ENCODE measurements at regions not wholly inside any gene's neighbourhood (a gene's known extent, or its start where the extent isn't known, plus 50 kb on each side); places are given as distances from the start of the nearest gene placed in this dataset.

DNA sequence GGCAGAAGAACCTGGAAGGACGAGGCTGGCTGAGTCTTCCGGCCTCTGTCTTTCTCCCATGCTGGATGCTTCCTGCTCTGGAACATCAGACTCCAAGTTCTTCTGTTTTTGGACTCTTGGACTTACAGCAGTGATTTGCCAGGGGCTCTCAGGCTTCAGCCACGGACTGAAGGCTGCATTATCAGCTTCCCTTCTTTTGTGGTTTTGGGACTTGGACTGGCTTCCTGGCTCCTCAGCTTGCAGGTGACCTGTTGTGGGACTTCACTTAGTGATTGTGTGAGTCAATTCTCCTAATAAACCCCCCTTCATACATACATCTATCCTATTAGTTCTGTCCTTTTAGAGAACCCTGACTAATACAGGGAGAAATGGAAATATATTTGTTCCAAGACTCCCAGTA is 265.8 kb downstream of the PCDH18 start:
- Mint-ChIP-seq H3K36me3 (ENCODE audit: low read depth) (no peaks in the 10 kb centered on the region), H3K9me3 (no peaks in the 10 kb centered on the region), H3K27me3 (no peaks in the 10 kb centered on the region), H3K27ac (no peak overlapping the region), H3K4me1 (no peaks in the 10 kb centered on the region), H3K4me3 (no peak overlapping the region)
- CTCF ChIA-PET, result no interaction called here
- POLR2A ChIA-PET, result no interaction called here
- DNase-seq, result no peak

DNA sequence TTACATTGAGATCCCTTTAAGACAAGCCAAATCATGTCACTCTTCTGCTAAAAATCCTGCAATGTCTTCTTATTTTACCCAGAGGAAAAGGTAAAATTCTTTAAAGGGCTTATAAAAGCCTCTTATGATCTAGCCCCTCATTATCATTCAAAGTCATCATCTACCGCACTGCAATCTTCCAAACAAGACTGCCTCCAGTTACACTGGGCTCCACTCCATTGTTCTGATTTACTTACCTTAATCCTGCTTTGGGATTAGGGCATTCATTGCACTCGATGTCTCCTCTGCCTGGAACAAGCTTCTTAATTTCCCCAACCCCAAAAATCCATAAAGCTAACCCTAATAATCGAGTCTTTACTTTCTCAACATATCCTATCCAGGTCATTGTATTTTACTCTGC is 269.1 kb downstream of the PCDH18 start:
- Mint-ChIP-seq H3K4me3 (no peak overlapping the region), H3K4me1 (no peaks in the 10 kb centered on the region), H3K36me3 (ENCODE audit: low read depth) (no peaks in the 10 kb centered on the region), H3K27me3 (no peaks in the 10 kb centered on the region), H3K9me3 (no peaks in the 10 kb centered on the region), H3K27ac (no peak overlapping the region)
- CTCF ChIA-PET, result no interaction called here
- POLR2A ChIA-PET, result no interaction called here
- DNase-seq, result no peak

DNA sequence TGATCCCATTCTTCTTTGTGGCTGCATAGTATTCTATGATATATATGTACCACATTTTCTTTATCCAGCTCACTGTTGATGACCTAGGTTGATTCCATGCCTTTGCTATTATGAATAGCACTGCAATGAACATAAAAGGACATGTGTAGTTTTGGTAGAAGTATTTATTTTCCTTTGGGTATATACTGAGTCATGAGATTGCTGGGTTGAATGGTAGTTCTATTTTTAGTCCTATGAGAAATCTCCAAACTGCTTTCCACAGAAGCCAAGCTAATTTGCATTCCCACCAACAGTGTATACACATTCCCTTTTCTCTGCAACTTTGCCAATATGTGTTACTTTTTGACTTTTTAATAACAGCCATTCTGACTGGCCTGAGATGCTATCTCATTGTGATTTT is 278.3 kb downstream of the PCDH18 start:
- POLR2A ChIA-PET, result no interaction called here

DNA sequence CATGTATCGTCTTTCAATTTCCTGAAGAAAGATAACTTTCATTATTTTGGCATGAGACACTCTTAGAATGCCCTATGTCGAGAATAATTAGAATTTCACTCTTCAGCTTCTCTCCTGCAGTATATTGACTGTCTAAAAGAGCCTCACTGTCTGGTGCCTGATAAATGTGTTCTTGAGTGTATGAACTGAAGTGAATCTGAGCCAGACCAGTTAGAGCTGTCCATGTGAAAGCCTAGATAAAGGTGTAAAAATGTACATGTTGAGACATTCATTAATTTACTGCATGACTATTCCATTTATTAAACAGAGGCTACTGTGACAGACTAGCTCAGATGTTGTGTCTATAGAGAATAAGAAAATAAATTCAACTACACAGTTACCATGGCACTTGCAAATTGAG is 283.2 kb downstream of the PCDH18 start:
- no peaks in the 10 kb centered on the region for H3K36me3 Mint-ChIP-seq (ENCODE audit: low read depth)
- POLR2A ChIA-PET, result no interaction called here

More for the DNA sequence above, 278.3 kb downstream of the PCDH18 start:
- no peak for DNase-seq
- no peak overlapping the region for H3K27ac Mint-ChIP-seq
- H3K27me3 Mint-ChIP-seq, result no peaks in the 10 kb centered on the region
- no peaks in the 10 kb centered on the region for H3K4me1 Mint-ChIP-seq
- peaks cover 3% of the 10 kb centered on the region for H3K9me3 Mint-ChIP-seq
- no peak overlapping the region for H3K4me3 Mint-ChIP-seq
- H3K36me3 Mint-ChIP-seq (ENCODE audit: low read depth), result no peaks in the 10 kb centered on the region
- CTCF ChIA-PET, result no interaction called here

DNA sequence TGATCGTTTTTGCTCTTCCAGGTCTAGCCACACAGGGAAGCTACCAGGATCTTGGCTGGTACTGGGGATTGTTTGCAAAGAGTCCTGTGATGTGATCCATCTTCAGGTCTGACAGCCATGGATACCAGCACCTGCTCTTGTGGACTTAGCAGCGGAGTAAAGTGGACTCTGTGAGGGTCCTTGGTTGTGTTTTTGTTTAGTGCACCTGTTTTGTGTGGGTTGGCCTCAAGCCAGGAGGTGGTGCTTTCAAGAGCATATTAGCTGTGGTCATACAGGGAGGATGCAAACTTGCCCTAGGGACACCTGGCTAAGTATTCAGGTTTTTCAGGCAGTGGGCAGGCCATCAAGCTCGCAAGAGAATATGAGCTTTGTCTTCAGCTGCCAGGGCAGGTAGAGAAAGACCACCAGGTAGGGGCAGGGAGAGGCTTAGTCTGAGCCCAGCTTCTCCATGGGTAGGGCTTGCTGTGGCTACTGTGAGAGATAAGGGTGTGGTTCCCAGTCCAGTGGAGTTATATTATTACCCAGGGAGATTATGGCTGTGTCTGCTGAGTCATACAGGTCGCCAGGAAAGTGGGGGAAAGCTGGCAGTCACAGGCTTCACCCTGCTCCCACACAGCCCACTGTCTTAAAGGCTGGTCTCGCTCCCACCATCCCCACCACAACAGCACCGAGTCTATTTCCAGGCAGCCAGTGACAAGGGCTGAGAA is 293.7 kb downstream of the PCDH18 start:
- ChIA-PET POLR2A (no interaction called here), CTCF (no interaction called here)
- Mint-ChIP-seq H3K36me3 (ENCODE audit: low read depth) (no peaks in the 10 kb centered on the region), H3K4me3 (no peak overlapping the region), H3K4me1 (no peaks in the 10 kb centered on the region), H3K27me3 (no peaks in the 10 kb centered on the region), H3K27ac (no peak overlapping the region), H3K9me3 (no peaks in the 10 kb centered on the region)
- no peak for DNase-seq

More for the DNA sequence above, 283.2 kb downstream of the PCDH18 start:
- no peaks in the 10 kb centered on the region for H3K9me3 Mint-ChIP-seq
- H3K4me1 Mint-ChIP-seq, result no peaks in the 10 kb centered on the region
- H3K27me3 Mint-ChIP-seq, result no peaks in the 10 kb centered on the region
- CTCF ChIA-PET, result no interaction called here
- no peak overlapping the region for H3K4me3 Mint-ChIP-seq
- no peak overlapping the region for H3K27ac Mint-ChIP-seq
- DNase-seq, result no peak

DNA sequence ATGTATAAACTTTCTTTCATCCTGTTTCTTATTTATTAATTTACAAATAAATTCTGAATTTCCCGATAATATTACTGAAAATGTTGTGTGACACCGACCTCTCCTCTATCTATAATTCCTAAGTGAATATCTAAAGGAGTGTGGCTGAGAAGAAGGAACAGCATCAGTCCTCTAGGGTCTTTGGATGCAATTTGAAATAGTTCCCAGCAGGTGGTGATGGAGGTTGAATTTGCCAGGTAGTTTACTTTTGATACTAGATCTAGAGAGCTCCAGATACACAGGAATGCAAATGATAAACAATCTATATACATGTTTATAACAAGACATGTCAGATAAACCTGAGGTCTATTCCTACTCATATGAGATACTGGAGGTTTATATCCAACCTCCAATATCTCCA is 305.4 kb downstream of the PCDH18 start:
- H3K4me3 Mint-ChIP-seq, result no peak overlapping the region
- no peaks in the 10 kb centered on the region for H3K27me3 Mint-ChIP-seq
- H3K36me3 Mint-ChIP-seq (ENCODE audit: low read depth), result no peaks in the 10 kb centered on the region
- POLR2A ChIA-PET, result no interaction called here
- peaks cover 7% of the 10 kb centered on the region for H3K9me3 Mint-ChIP-seq
- CTCF ChIA-PET, result no interaction called here
- DNase-seq, result no peak
- H3K27ac Mint-ChIP-seq, result no peak overlapping the region
- H3K4me1 Mint-ChIP-seq, result no peaks in the 10 kb centered on the region

DNA sequence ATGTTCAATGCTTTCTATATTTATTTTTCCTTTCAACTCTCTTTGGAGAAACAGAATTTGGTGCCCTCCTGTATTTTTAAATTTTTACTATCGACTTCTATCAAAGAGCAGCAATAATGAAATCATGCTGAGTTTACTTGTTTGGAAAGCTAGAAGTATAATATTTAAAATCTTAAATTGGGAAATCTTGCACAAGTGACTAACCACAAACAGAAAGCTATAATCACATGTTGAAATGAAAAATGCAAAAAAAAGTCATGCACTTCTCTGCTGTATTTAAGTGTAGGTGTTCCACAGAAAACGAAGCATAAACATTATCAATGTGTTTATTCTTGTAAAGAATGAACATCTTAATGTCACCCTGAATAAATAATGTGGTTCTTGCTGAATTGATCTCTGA is 306.1 kb downstream of the PCDH18 start:
- no peaks in the 10 kb centered on the region for H3K4me1 Mint-ChIP-seq
- CTCF ChIA-PET, result no interaction called here
- POLR2A ChIA-PET, result no interaction called here
- H3K27ac Mint-ChIP-seq, result no peak overlapping the region
- no peaks in the 10 kb centered on the region for H3K27me3 Mint-ChIP-seq
- H3K4me3 Mint-ChIP-seq, result no peak overlapping the region
- no peak for DNase-seq
- peaks cover 8% of the 10 kb centered on the region for H3K9me3 Mint-ChIP-seq
- H3K36me3 Mint-ChIP-seq (ENCODE audit: low read depth), result no peaks in the 10 kb centered on the region

DNA sequence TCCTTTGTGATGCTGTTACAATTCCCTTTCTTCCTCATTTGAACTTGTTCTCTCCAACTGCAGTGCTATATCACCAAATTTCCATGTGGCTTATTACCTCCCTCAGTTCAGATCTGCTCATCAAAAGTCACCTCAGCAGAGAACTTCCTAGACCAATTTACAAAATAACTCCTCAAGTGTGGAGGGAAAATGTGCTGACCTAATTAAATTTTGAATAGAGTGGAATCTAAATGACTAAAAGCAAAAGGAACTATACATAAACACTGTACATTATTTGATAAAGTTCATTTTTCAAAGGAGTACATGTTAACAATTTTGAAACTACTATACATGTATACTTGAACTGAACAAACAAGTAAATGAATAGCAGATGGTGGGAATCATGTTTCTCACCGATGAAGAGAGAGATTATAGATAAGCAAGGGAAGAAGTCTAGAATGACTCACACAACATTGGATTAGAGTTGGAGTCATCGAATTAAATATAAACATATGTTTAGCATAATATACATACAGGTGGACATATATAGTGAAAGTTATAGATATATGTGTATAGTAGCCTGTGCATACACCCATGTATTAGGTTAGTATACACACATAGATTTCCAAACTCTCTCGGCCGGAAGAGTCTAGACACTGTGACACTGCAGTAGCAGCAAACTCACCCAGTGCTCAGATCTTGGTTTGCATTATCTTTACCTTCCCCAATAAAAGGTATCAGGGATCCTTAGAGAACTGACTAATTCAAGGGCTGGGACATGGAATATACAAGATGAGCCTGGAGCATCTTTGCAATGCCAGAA is 318.7 kb downstream of the PCDH18 start:
- H3K9me3 Mint-ChIP-seq, result no peaks in the 10 kb centered on the region
- H3K4me3 Mint-ChIP-seq, result no peak overlapping the region
- no peak for DNase-seq
- ChIA-PET POLR2A (no interaction called here), CTCF (no interaction called here)
- no peaks in the 10 kb centered on the region for H3K4me1 Mint-ChIP-seq
- no peaks in the 10 kb centered on the region for H3K27me3 Mint-ChIP-seq
- H3K27ac Mint-ChIP-seq, result no peak overlapping the region
- H3K36me3 Mint-ChIP-seq (ENCODE audit: low read depth), result no peaks in the 10 kb centered on the region

DNA sequence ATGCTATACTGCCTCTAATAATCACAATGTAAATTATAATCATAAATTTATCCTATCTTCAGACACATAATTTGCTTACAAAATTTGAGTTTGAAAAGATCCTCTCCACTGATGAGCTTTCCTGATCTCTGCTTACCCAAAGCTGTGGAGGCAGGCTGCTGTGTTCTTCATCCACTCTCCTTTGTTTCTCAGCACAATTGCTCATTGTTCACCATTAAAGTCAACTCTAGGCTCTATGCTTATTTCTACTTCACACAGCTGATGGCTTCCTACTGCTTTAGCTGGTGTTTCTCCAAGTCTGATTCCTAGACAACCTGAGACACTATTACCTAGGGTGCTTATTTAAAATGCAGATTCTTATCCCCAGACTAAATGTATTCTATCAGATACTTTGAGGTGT is 319.7 kb downstream of the PCDH18 start:
- Mint-ChIP-seq H3K4me1 (no peaks in the 10 kb centered on the region), H3K36me3 (ENCODE audit: low read depth) (no peaks in the 10 kb centered on the region), H3K27me3 (no peaks in the 10 kb centered on the region), H3K4me3 (no peak overlapping the region), H3K9me3 (no peaks in the 10 kb centered on the region), H3K27ac (no peak overlapping the region)
- DNase-seq, result no peak
- POLR2A ChIA-PET, result no interaction called here
- CTCF ChIA-PET, result no interaction called here

DNA sequence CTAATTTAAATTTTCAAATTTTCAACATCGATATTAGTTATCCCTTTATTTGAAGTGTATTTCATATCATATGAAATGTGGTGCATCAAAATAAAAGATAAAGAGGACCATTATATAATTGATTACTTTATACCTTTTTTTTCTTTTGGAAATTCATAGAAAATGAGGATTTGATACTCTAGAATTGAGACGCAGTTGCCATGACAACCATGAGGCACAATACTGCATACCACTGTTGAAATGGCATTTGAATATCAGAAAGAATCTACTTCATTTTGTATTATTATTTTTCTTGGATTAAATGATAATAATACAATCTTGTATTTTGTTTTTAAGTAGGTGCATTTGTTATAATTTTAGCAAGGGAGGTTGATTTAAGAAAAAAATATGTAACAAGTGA is 323.1 kb downstream of the PCDH18 start:
- ChIA-PET POLR2A (no interaction called here), CTCF (no interaction called here)
- H3K27me3 Mint-ChIP-seq, result no peaks in the 10 kb centered on the region
- no peak overlapping the region for H3K27ac Mint-ChIP-seq
- no peak for DNase-seq
- no peaks in the 10 kb centered on the region for H3K36me3 Mint-ChIP-seq (ENCODE audit: low read depth)
- no peaks in the 10 kb centered on the region for H3K4me1 Mint-ChIP-seq
- H3K9me3 Mint-ChIP-seq, result no peaks in the 10 kb centered on the region
- no peak overlapping the region for H3K4me3 Mint-ChIP-seq

DNA sequence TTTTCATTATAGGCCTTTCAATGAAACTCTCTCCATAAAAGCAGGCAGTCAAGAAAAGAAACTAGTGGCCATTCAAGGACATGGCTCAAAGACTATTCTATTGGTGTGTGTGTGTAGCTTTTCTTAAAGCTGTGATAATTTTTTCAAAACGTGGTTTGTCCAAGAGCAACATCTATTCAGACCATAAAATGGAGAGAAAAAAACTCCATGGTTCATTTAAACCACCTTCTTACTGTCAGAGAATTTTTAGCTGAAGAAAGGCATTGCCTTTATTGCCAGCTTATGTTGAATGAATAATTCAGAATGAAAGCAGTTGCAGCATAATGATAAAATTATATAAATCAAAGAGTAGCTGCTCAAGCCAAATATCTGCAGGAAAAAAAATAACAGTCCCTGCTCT is 325.5 kb downstream of the PCDH18 start:
- Mint-ChIP-seq H3K9me3 (no peaks in the 10 kb centered on the region), H3K27me3 (no peaks in the 10 kb centered on the region), H3K27ac (no peak overlapping the region), H3K4me3 (no peak overlapping the region), H3K36me3 (ENCODE audit: low read depth) (no peaks in the 10 kb centered on the region), H3K4me1 (no peaks in the 10 kb centered on the region)
- ChIA-PET CTCF (no interaction called here), POLR2A (no interaction called here)
- DNase-seq, result no peak

DNA sequence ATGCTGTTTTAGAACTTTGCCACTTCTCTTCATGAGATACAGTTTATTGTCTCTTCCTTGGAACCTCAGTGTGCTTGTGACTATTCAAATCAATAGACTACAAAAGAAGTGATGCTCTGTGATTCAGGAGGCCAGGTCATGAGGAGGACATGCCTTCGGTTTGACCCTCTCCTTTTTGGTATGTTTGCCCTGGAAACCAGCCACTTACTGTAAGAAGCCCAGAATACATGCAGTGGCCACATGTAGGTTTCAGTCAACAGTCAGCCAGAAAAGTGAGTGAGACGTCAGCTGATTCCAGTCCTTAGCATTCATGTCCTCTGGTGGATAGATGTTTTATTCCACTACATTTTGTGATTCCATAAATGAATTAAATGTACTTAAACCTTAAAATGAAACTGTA is 328.7 kb downstream of the PCDH18 start:
- Mint-ChIP-seq H3K9me3 (no peaks in the 10 kb centered on the region), H3K27ac (no peak overlapping the region), H3K36me3 (ENCODE audit: low read depth) (no peaks in the 10 kb centered on the region), H3K4me1 (no peaks in the 10 kb centered on the region), H3K27me3 (no peaks in the 10 kb centered on the region), H3K4me3 (no peak overlapping the region)
- CTCF ChIA-PET, result no interaction called here
- no peak for DNase-seq
- POLR2A ChIA-PET, result no interaction called here

DNA sequence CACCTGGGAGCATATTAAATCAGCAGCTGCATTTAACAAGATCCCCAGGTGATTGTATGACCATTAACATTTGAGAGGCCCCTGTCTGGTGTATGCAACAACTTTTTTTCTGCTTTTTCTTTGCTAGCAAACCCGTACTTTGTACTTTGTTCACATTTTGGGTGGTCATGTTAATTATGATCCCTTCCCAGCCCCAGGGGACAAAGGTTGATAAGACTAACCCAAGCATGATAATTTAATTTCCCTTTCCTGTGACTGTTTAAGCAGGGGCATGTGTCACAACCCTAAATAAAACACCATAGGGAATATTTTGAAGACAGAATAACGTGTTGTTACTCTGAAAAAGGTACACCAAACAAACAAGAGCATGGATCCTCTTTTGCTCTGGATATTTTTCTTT is 332.0 kb downstream of the PCDH18 start:
- Mint-ChIP-seq H3K36me3 (ENCODE audit: low read depth) (no peaks in the 10 kb centered on the region), H3K27me3 (no peaks in the 10 kb centered on the region), H3K27ac (no peak overlapping the region), H3K4me3 (no peak overlapping the region), H3K4me1 (no peaks in the 10 kb centered on the region), H3K9me3 (no peaks in the 10 kb centered on the region)
- ChIA-PET POLR2A (no interaction called here), CTCF (no interaction called here)
- no peak for DNase-seq

DNA sequence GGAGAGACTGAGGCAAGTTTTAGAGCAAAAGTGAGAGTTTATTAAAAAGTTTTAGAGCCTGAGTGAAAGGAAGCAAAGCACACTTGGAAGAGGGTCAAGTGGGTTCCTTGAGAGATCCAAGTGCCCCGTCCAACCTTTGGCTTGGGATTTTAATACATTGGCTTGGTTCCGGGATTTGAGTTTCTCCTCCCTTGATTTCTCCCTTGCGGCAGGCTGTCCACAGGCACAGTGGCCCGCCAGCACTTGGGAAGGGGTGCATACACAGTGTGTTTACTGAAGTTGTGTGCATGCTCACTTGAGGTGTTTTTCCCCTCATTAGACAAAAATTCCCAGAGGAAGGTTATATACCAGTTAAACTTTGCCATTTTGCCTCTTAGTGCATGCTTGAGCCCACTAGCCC is 333.5 kb downstream of the PCDH18 start:
- POLR2A ChIA-PET, result no interaction called here
- DNase-seq, result no peak
- H3K36me3 Mint-ChIP-seq (ENCODE audit: low read depth), result no peaks in the 10 kb centered on the region
- H3K9me3 Mint-ChIP-seq, result no peaks in the 10 kb centered on the region
- no peak overlapping the region for H3K27ac Mint-ChIP-seq
- H3K27me3 Mint-ChIP-seq, result no peaks in the 10 kb centered on the region
- no peak overlapping the region for H3K4me3 Mint-ChIP-seq
- no peaks in the 10 kb centered on the region for H3K4me1 Mint-ChIP-seq
- CTCF ChIA-PET, result no interaction called here
